GM12878 (cell line): ENCODE measurements at regions not wholly inside any gene's neighbourhood (a gene's known extent, or its start where the extent isn't known, plus 50 kb on each side); places are given as distances from the start of the nearest gene placed in this dataset.

Experiments used
- ATAC-seq: fragments of 200-7000 bp; cut with Tn5 transposase; 3 replicates; pipeline ENCODE4 v1.9.1; 2020; ENCODE audit warnings: mild to moderate bottlenecking, moderate library complexity
- BruUV-seq: library from RNA; stranded (reverse); fragments of 400-500 nt; replicated peaks from 2 replicates; lab custom pipeline; 2021; lab: Mats Ljungman, UMichigan
- CTCF ChIA-PET: fragments of 300-600 bp; sonication (Branson Sonifier 250); formaldehyde crosslinking; extraction: SDS; loops from one replicate; lab custom pipeline; 2021; ENCODE audit warnings: inconsistent platforms; lab: Yijun Ruan, JAX
- POLR2A ChIA-PET: fragments of 350-600 bp; formaldehyde crosslinking; extraction: SDS; loops from one replicate; lab custom pipeline; 2021; ENCODE audit warnings: inconsistent platforms; lab: Charles Lee
- RAD21 ChIA-PET: fragments of 300-600 bp; sonication (Branson Sonifier 250); formaldehyde crosslinking; loops from one replicate; lab custom pipeline; 2023; ENCODE audit warnings: antibody characterized with exemption; ENCODE audit not compliant: unreplicated experiment; lab: Charles Lee
- SMC1A ChIA-PET: fragments of 300-600 bp; sonication (Branson Sonifier 250); formaldehyde crosslinking; loops from one replicate; lab custom pipeline; 2023; ENCODE audit not compliant: unreplicated experiment, uncharacterized antibody; lab: Charles Lee
- DNase-seq: peaks from one replicate; pipeline ENCODE4 v3.0.0-alpha.2; 2011; ENCODE audit warnings: low read depth, low spot score
- FAIRE-seq: peaks from 3 replicates; lab custom pipeline; 2011; peaks lifted over from hg19 to GRCh38; lab: Jason Lieb, UNC
- H2AFZ ChIP-seq: 2 replicates; pipeline ENCODE4 v1.6.0; 2011; ENCODE audit warnings: low read depth, low read length, control low read depth; ENCODE audit not compliant: control insufficient read depth
- H3K27ac ChIP-seq: 2 replicates; pipeline ENCODE4 v1.5.1; 2011; ENCODE audit warnings: control low read depth; ENCODE audit not compliant: control insufficient read depth, insufficient read depth
- H3K27me3 ChIP-seq, 2 experiments: replicated peaks in 1 of 2; 2 replicates each; pipeline versions ENCODE4 v1.6.0 to v1.6.1; 2011; ENCODE audit warnings: low read length in 1 of 2; ENCODE audit not compliant: control insufficient read depth in 2 of 2, insufficient read depth in 2 of 2
- H3K36me3 ChIP-seq, 2 experiments: 2 replicates each; pipeline ENCODE4 v1.5.1; 2011; ENCODE audit warnings: low read length in 1 of 2; ENCODE audit not compliant: control insufficient read depth in 2 of 2, insufficient read depth in 2 of 2
- H3K4me1 ChIP-seq: 2 replicates; pipeline ENCODE4 v1.6.1; 2011; ENCODE audit warnings: mild to moderate bottlenecking, low read length, moderate library complexity, mixed read lengths; ENCODE audit not compliant: control insufficient read depth, insufficient read depth
- H3K4me2 ChIP-seq: 2 replicates; pipeline ENCODE4 v1.6.0; 2011; ENCODE audit warnings: control low read depth; ENCODE audit not compliant: control insufficient read depth, insufficient read depth
- H3K4me3 ChIP-seq: fragments of 200-600 bp; sonication (generic); 2 replicates; pipeline ENCODE4 v1.5.1; 2016
- H3K79me2 ChIP-seq: 2 replicates; pipeline ENCODE4 v1.6.0; 2011; ENCODE audit warnings: low read length; ENCODE audit not compliant: control insufficient read depth, insufficient read depth
- H3K9ac ChIP-seq: 2 replicates; pipeline ENCODE4 v1.8.0; 2011; ENCODE audit warnings: low read length, control low read depth, mixed read lengths; ENCODE audit not compliant: control insufficient read depth, insufficient read depth
- H3K9me3 ChIP-seq: replicated peaks from 3 replicates; pipeline ENCODE4 v1.5.1; 2011; ENCODE audit warnings: mild to moderate bottlenecking, low read length; ENCODE audit not compliant: control insufficient read depth, insufficient read depth
- H4K20me1 ChIP-seq: 2 replicates; pipeline ENCODE4 v1.6.0; 2011; ENCODE audit not compliant: control insufficient read depth, insufficient read depth
- ASH2L ChIP-seq: fragments of 300-600, 200-600 bp; sonication (generic); IDR thresholded peaks from 2 replicates; pipeline ENCODE4 v1.6.1; 2017; ENCODE audit warnings: low read depth, mild to moderate bottlenecking, borderline replicate concordance
- ATF3 ChIP-seq: IDR thresholded peaks from 2 replicates; pipeline ENCODE4 v1.6.1; 2011; ENCODE audit warnings: low read depth, mild to moderate bottlenecking, low read length, moderate library complexity, borderline replicate concordance; ENCODE audit errors: extremely low read depth
- CEBPB ChIP-seq, 2 experiments: fragments of 150-350 bp in 1 of 2; IDR thresholded peaks; 2 replicates each; pipeline ENCODE4 v1.6.1; 2012 to 2014; ENCODE audit warnings: low read depth in 2 of 2, low read length in 2 of 2, borderline replicate concordance in 1 of 2, inconsistent platforms in 1 of 2
- CHD1 ChIP-seq: IDR thresholded peaks from 2 replicates; pipeline ENCODE4 v1.6.1; 2012; ENCODE audit warnings: low read depth, low read length, improper control_type of control experiment
- CHD4 ChIP-seq: fragments of 200-600 bp; sonication (generic); IDR thresholded peaks from 2 replicates; pipeline ENCODE4 v1.6.1; 2016; ENCODE audit warnings: mild to moderate bottlenecking
- EED ChIP-seq: sonication (generic); IDR thresholded peaks from 2 replicates; pipeline ENCODE4 v1.6.1; 2016; ENCODE audit warnings: antibody characterized with exemption, low read depth
- PAX5 ChIP-seq: IDR thresholded peaks from 2 replicates; pipeline ENCODE4 v1.6.1; 2011; ENCODE audit warnings: low read depth, low read length, borderline replicate concordance
- RAD51 ChIP-seq: fragments of 450-650 bp; IDR thresholded peaks from 2 replicates; pipeline ENCODE4 v1.6.1; 2016; ENCODE audit warnings: moderate library complexity, mild to moderate bottlenecking, inconsistent platforms
- SUZ12 ChIP-seq: fragments of 200-600 bp; sonication (generic); IDR thresholded peaks from one replicate; pipeline ENCODE4 v1.6.1; 2018; ENCODE audit warnings: antibody characterized with exemption, mild to moderate bottlenecking; ENCODE audit not compliant: unreplicated experiment
- ZBTB33 ChIP-seq: fragments of 450-650 bp; IDR thresholded peaks from 2 replicates; pipeline ENCODE4 v1.6.1; 2017; ENCODE audit warnings: mild to moderate bottlenecking
- ZNF207 ChIP-seq: fragments of 450-650 bp; IDR thresholded peaks from 2 replicates; pipeline ENCODE4 v1.6.1; 2014; ENCODE audit warnings: antibody characterized with exemption, mild to moderate bottlenecking, borderline replicate concordance
- WGBS: methylation state at CpG from one replicate; pipeline ENCODE4 v1.1.6; 2016; ENCODE audit warnings: low lambda C conversion rate; ENCODE audit not compliant: insufficient replicate concordance, insufficient coverage; ENCODE audit errors: missing lambda C conversion rate; 5-methylcytosine and 5-hydroxymethylcytosine counted together
- in situ Hi-C: fragments of 300-500 bp; cut with MboI; formaldehyde crosslinking; loops from 9 replicates; pipeline ENCODE4 v1.14.3; 2018; ENCODE audit warnings: mixed read lengths
- intact Hi-C: fragments of 100-400 bp; cut with micrococcal nuclease; formaldehyde crosslinking; loops from one replicate; pipeline ENCODE4 v1.14.2; 2022; ENCODE audit not compliant: unreplicated experiment
- TF ChIP-seq, protein P1 (sequence below): IDR thresholded peaks from 2 replicates; pipeline ENCODE4 v1.6.1; 2011; ENCODE audit warnings: borderline replicate concordance, low read depth, mild to moderate bottlenecking, moderate library complexity, mixed read lengths, low read length; ENCODE audit not compliant: insufficient read depth; ENCODE audit errors: extremely low read length
- TF ChIP-seq, protein P2 (sequence below): fragments of 450-650 bp; IDR thresholded peaks from 2 replicates; pipeline ENCODE4 v1.6.1; 2016; ENCODE audit warnings: mild to moderate bottlenecking, moderate library complexity, borderline replicate concordance

- no peak overlapping the region for H3K27ac ChIP-seq
- BruUV-seq: no TSS peak
- no peaks in the 10 kb centered on the region for H3K9me3 ChIP-seq
- TF ChIP-seq ZNF207 (no peak), ZBTB33 (no peak), RAD51 (no peak), ATF3 (no peak), ASH2L (no peak), PAX5 (no peak), CHD1 (no peak), SUZ12 (no peak), CEBPB (IDR thresholded peaks at IDR 0.05; ENCODE audit: borderline replicate concordance in 1 of 2, low read depth in 2 of 2, low read length in 2 of 2) (no peak), CHD4 (no peak), EED (no peak)
- TF ChIP-seq, protein P1, sequence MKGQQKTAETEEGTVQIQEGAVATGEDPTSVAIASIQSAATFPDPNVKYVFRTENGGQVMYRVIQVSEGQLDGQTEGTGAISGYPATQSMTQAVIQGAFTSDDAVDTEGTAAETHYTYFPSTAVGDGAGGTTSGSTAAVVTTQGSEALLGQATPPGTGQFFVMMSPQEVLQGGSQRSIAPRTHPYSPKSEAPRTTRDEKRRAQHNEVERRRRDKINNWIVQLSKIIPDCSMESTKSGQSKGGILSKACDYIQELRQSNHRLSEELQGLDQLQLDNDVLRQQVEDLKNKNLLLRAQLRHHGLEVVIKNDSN: no peak
- TF ChIP-seq, protein P2, sequence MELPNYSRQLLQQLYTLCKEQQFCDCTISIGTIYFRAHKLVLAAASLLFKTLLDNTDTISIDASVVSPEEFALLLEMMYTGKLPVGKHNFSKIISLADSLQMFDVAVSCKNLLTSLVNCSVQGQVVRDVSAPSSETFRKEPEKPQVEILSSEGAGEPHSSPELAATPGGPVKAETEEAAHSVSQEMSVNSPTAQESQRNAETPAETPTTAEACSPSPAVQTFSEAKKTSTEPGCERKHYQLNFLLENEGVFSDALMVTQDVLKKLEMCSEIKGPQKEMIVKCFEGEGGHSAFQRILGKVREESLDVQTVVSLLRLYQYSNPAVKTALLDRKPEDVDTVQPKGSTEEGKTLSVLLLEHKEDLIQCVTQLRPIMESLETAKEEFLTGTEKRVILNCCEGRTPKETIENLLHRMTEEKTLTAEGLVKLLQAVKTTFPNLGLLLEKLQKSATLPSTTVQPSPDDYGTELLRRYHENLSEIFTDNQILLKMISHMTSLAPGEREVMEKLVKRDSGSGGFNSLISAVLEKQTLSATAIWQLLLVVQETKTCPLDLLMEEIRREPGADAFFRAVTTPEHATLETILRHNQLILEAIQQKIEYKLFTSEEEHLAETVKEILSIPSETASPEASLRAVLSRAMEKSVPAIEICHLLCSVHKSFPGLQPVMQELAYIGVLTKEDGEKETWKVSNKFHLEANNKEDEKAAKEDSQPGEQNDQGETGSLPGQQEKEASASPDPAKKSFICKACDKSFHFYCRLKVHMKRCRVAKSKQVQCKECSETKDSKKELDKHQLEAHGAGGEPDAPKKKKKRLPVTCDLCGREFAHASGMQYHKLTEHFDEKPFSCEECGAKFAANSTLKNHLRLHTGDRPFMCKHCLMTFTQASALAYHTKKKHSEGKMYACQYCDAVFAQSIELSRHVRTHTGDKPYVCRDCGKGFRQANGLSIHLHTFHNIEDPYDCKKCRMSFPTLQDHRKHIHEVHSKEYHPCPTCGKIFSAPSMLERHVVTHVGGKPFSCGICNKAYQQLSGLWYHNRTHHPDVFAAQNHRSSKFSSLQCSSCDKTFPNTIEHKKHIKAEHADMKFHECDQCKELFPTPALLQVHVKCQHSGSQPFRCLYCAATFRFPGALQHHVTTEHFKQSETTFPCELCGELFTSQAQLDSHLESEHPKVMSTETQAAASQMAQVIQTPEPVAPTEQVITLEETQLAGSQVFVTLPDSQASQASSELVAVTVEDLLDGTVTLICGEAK: no peak
- no peak for ATAC-seq
- SMC1A ChIA-PET: interaction anchor here (1.2 kb wide), 1 partner anchor 182 kb away, joined by 3 read pairs; the partner anchor contains the start of gene EIF2S2
- RAD21 ChIA-PET: no interaction called here
- H3K9ac ChIP-seq: no peak overlapping the region
- no peak overlapping the region for H2AFZ ChIP-seq
- H3K79me2 ChIP-seq: no peaks in the 10 kb centered on the region
- no peaks in the 10 kb centered on the region for H3K27me3 ChIP-seq
- POLR2A ChIA-PET: no interaction called here
- intact Hi-C loops: loop anchor here (5.0 kb wide), 2 partner anchors 63 to 142 kb away; no protein-coding TSS in a partner anchor
- 50% methylated on average over 6 of the region's 6 CpGs for WGBS
- no peak overlapping the region for H3K4me3 ChIP-seq
- no peaks in the 10 kb centered on the region for H4K20me1 ChIP-seq
- no peak for DNase-seq
- H3K36me3 ChIP-seq: no peaks in the 10 kb centered on the region
- no peak for FAIRE-seq
- H3K4me2 ChIP-seq: no peak overlapping the region
- in situ Hi-C loops: no loop called here
- no peaks in the 10 kb centered on the region for H3K4me1 ChIP-seq
- CTCF ChIA-PET: interaction anchor here (0.7 to 1.5 kb wide), 3 partner anchors 13 to 201 kb away, joined by 3 to 5 read pairs (median 3); no protein-coding TSS in a partner anchor
These were observed 63.8 kb upstream of the RALY start for GRCh38 chr20:33929917-33930316.
